ENCODE measurements at regions not wholly inside any gene's neighbourhood (a gene's known extent, or its start where the extent isn't known, plus 50 kb on each side); places are given as distances from the start of the nearest gene placed in this dataset.

GRCh38 chr11:11076879-11077278 is 219.0 kb upstream of the ZBED5 start:
- DNase-seq (ENCODE audit: low spot score): no peak
- H3K4me1 ChIP-seq (ENCODE audit: insufficient read depth): peaks cover 13% of the 10 kb centered on the region
- H3K9me3 ChIP-seq (ENCODE audit: low read depth): no peaks in the 10 kb centered on the region
- no peaks in the 10 kb centered on the region for H3K36me3 ChIP-seq (replicated peaks; ENCODE audit: insufficient read depth, low read depth)
- no peak overlapping the region for H3K27ac ChIP-seq
- TF ChIP-seq CTCF (IDR thresholded peaks at IDR 0.05; ENCODE audit: poor library complexity): no peak
- no peak for TF ChIP-seq EZH2 (IDR thresholded peaks at IDR 0.05; ENCODE audit: borderline replicate concordance)
- TF ChIP-seq EZH2phosphoT487 (IDR thresholded peaks at IDR 0.05; ENCODE audit: low read depth, severe bottlenecking, unreplicated experiment): no peak
- 54% methylated on average over 6 of the region's 6 CpGs for WGBS (ENCODE audit: low lambda C conversion rate, missing lambda C conversion rate)
- no peak overlapping the region for H2AFZ ChIP-seq
- no peaks in the 10 kb centered on the region for H3K79me2 ChIP-seq
- no peaks in the 10 kb centered on the region for H3K9me2 ChIP-seq (replicated peaks; ENCODE audit: insufficient read depth)
- H3K4me2 ChIP-seq: no peak overlapping the region
- H3K27me3 ChIP-seq: no peaks in the 10 kb centered on the region
- H3K4me3 ChIP-seq: no peak overlapping the region
- no peaks in the 10 kb centered on the region for H4K20me1 ChIP-seq (ENCODE audit: insufficient read depth, poor library complexity, severe bottlenecking)

GRCh38 chr11:11076276-11076675 is 218.4 kb upstream of the ZBED5 start:
- no peaks in the 10 kb centered on the region for H3K36me3 ChIP-seq (replicated peaks; ENCODE audit: insufficient read depth, low read depth)
- no peak overlapping the region for H3K4me3 ChIP-seq
- DNase-seq (ENCODE audit: low spot score): no peak
- WGBS (ENCODE audit: low lambda C conversion rate, missing lambda C conversion rate): 30% methylated on average over 4 of the region's 4 CpGs
- H3K79me2 ChIP-seq: no peaks in the 10 kb centered on the region
- TF ChIP-seq CTCF (IDR thresholded peaks at IDR 0.05; ENCODE audit: poor library complexity): no peak
- TF ChIP-seq EZH2 (IDR thresholded peaks at IDR 0.05; ENCODE audit: borderline replicate concordance): no peak
- no peak for TF ChIP-seq EZH2phosphoT487 (IDR thresholded peaks at IDR 0.05; ENCODE audit: low read depth, severe bottlenecking, unreplicated experiment)
- no peaks in the 10 kb centered on the region for H3K9me3 ChIP-seq (ENCODE audit: low read depth)
- no peak overlapping the region for H3K27ac ChIP-seq
- H3K9me2 ChIP-seq (replicated peaks; ENCODE audit: insufficient read depth): no peaks in the 10 kb centered on the region
- H3K27me3 ChIP-seq: no peaks in the 10 kb centered on the region
- no peaks in the 10 kb centered on the region for H4K20me1 ChIP-seq (ENCODE audit: insufficient read depth, poor library complexity, severe bottlenecking)
- H2AFZ ChIP-seq: no peak overlapping the region
- H3K4me2 ChIP-seq: peak overlapping the region; percentile 1
- H3K4me1 ChIP-seq (ENCODE audit: insufficient read depth): peaks cover 13% of the 10 kb centered on the region

- WGBS (ENCODE audit: low lambda C conversion rate, missing lambda C conversion rate): 58% methylated on average over 6 of the region's 6 CpGs
- TF ChIP-seq CTCF (IDR thresholded peaks at IDR 0.05; ENCODE audit: poor library complexity): no peak
- no peak for TF ChIP-seq EZH2phosphoT487 (IDR thresholded peaks at IDR 0.05; ENCODE audit: low read depth, severe bottlenecking, unreplicated experiment)
- TF ChIP-seq EZH2 (IDR thresholded peaks at IDR 0.05; ENCODE audit: borderline replicate concordance): no peak
Observed at GRCh38 chr11:11075515-11076171, 217.8 kb upstream of the ZBED5 start.

More at GRCh38 chr11:11075515-11076171, 217.8 kb upstream of the ZBED5 start:
- Histone ChIP-seq H2AFZ (no peak overlapping the region), H3K9me2 (replicated peaks; ENCODE audit: insufficient read depth) (no peaks in the 10 kb centered on the region), H3K27ac (no peak overlapping the region), H3K4me1 (ENCODE audit: insufficient read depth) (peaks cover 13% of the 10 kb centered on the region), H4K20me1 (ENCODE audit: insufficient read depth, poor library complexity, severe bottlenecking) (no peaks in the 10 kb centered on the region), H3K27me3 (no peaks in the 10 kb centered on the region), H3K4me3 (no peak overlapping the region), H3K9me3 (ENCODE audit: low read depth) (no peaks in the 10 kb centered on the region), H3K79me2 (no peaks in the 10 kb centered on the region), H3K36me3 (replicated peaks; ENCODE audit: insufficient read depth, low read depth) (no peaks in the 10 kb centered on the region), H3K4me2 (peak overlapping the region; percentile 1)
- DNase-seq (ENCODE audit: low spot score): no peak

All from hepatocyte (in vitro differentiated cells).